ENCODE measurements at regions not wholly inside any gene's neighbourhood (a gene's known extent, or its start where the extent isn't known, plus 50 kb on each side); places are given as distances from the start of the nearest gene placed in this dataset.
"Not testable (repeated sequence)": the region's sequence is repeated elsewhere in the genome, so short reads cannot be mapped to it uniquely, and the experiment has no call there.

DNA sequence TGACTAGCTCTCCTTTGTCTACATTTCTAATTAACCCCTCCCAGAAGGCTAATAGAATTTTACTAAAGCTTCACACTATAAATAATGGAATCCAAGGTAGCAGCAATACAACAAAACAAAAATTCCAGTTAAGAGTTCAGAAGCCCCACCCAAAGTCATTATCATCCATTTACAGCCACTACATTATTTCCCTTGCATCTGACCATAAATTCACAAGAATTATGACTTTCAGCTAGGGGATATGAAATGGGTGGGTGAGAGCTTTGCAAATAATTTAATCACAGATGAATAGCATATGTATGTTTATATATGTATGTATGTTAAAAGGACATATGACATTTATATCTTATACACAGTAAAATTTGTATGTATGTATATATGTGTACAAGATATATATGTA, 65.3 kb upstream of the PTGDR start:
- DNase-seq: no peak

DNA sequence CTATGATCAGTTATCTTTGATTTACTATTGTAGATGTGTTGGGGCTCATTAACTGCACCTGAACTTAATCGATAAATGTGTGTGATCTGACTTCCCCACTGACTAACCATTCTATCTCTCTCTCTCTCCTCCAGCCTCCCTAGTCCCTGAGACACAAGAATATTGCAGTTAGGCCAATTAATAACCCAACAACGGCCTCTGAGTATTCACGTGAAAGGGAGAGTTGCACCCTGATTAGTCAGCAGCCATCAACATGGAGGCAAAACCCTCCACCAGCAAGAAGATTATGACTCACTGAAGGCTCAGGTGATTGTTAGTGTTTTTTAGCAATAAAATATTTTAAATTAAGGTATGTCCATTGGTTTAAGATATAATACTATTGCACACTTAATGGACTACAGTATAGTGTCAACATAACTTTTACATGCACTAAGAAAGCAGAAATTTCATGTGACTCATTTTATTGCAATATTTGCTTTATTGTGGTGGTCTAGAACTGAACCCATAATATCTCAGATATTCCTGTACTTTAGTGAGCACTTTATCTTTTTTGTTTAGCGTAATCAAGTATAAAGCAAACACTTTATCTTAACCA, 77.1 kb upstream of the PTGDR start:
- DNase-seq: no peak

DNA sequence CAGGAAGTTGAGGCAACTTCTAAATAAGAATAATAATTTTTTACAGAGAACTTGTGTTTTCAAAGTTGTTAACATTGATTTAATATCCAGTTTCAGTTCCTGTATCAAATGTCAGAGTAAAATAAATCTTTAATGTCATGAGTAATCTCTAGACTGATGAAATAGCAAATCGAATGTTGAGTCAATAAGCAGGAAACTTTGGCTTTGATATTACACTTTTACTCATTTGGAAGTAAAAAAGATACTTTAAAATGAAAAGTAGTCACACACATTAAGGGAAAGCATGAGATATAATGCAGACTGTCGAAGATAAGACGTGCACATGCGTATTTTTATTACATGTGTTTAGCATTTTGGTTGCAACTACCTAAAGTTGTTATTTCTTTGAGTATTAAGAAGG, 78.2 kb upstream of the PTGDR start:
- no peak for DNase-seq

DNA sequence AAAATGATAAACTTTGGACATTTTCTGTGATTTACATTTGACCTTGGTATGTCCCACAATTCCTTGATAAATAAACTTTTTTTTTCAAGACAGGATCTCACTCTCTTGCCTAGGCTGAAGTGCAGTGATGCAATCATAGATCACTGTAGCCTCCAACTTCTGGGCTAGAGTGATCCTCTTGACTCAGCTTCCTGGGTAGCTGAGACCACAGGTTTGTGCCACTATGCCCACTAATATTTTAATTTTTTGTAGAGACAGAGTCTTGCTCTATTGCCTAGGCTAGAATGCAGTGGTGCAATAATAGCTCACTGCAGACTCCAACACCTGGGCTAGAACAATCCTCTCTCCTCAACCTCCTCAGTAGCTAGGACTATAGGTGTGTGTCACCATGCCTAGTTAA, 79.1 kb upstream of the PTGDR start:
- no peak for DNase-seq

DNA sequence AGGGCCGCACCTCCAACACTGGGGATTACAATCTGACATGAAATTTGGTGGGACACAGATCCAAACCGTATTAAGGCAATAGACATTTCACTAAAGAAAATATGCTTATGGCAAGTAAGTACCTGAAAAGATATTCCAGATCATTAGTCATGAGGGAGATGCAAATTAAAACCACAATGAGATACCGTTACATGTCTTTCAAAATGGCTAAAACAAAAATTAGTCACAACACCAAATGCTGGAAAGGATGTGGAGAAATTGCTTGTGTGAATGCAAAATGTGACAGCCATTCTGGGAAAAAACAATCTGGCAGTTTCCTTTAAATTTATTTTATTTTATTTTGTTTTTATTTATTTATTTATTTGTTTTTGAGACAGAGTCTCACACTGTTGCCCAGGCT, 82.3 kb upstream of the PTGDR start:
- no peak for DNase-seq

DNA sequence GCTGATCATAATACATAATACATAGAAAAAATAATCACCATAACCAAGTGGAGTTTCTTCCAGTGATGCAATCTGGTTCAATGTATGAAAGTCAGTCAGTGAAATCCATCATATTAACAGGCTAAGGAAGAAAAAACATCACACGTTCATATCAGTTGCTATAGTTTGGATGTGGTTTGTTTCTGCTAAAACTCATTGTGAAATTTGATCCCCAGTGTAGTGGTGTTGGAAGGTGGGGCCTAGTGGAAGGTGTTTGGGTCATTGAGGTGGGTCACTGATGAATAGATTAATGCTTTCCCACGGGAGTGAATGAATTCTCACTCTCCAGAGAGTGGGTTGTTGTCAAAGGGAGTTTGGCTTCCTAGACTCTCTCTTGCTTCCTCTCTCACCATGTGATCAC, 84.6 kb upstream of the PTGDR start:
- no peak for DNase-seq

DNA sequence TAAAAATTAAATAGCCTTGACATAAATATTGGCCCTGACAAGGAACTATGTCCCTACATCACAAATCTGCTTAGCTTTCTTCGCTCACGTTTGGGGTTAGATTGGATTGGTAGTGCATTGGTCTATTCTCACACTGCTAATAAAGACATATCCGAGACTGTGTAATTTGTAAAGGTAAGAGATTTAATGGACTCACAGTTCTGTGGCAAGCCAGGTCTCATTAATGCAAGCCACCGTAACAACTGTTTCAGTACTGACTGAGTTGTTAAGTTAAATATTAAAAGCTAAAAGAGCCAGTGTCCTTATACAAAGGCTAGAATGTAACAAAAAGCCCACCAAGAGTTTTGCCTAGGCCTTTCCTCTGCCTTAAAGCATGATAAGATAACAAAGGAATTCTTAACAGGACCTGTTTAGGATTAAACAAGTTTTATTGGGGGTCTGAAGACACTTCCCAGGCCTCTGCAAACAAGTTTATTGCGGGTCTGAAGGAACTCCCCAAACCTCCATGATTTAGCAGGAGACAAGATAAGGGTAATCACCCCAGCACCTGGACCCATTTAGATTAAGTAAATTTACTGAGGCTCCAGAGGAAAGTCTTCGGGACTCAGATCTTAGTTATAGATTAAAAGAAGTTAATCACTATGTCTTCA, 88.2 kb upstream of the PTGDR start:
- DNase-seq: no peak

DNA sequence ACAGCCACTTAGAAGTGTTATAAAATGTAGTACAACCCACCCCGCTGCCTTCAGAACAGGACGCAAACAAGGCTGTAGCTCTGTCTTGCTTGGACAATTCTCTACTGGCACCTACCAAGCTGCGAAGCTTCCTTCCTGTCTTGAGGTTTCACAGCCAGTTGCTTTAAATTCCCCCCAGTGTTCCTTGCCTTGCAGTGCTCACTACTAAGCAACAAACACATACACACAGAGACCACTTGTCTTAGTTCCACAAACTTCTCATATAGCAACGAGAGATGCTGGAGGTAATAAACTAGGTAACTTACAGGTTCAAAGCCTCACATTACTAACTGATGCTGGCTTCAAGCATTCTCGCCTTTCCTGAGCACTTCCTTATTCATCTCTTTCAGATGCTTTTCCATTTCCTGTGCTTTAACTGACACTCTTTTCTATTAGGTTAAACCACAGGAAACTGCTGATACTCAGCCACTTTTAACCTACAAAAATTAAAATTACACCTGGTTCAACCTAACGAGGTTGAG, 91.5 kb upstream of the PTGDR start:
- DNase-seq: no peak

DNA sequence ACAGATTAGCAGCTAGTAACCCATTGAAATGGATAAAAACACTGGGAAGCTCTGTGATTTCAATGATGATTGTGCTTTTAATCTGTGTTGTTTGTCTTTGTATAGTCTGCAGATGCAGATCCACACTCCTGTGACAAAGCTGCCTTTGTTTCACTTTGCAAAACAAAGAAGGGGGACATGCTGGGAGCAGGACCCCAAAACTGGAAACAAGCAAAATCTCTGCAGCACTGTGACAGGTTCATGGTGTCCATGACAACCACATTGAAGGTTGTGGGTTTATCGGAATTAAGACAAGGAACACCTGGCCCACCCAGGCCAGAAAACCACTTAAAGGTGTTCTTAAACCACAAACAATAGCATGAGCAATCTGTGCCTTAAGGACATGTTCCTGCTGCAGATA, 95.6 kb upstream of the PTGDR start:
- not testable (repeated sequence) for DNase-seq

DNA sequence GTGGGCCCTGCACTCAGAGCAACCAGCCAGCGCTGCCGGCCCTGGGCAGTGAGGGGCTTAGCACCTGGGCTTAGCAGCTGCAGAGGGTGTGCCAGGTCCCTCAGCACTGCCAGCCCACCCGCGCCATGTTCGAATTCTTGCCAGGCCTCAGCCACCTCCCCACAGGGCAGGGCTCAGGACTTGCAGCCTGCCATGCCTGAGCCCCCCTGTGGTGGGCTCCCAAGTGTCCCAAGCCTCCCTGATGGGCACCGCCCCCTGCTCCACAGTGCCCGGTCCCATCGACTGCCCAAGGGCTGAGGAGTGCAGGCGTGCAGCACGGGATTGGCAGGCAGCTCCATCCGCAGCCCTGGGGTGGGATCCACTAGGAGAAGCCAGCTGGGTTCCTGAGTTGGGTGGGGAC, 98.0 kb upstream of the NID2 start:
- no peak for DNase-seq

DNA sequence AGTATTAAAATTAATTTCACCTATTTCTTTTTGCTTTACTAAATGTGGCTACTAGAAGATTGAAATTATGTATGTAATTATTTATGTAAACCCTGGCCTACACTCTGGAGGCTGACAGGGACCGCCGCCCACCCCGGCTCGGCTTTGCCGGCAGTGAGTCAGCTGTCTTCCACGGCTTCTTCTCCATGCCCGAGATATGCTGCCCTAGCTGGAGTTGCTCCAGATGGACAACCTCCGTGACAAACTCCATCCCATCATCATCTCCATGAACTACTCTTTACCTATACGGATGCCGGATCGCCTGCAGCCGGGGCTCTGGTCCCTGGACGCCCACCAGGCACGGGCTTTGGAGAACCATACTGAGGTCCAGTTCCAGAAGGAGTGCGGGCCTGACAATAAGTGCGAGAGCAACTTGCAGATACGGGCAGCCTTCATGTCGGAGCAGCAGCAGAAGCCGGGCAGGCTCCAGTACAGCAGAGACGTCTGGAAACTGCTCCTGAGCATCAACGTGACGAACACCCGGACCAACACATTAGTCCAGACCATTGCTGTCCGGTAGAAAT, 86.9 kb upstream of the NID2 start:
- DNase-seq: no peak

DNA sequence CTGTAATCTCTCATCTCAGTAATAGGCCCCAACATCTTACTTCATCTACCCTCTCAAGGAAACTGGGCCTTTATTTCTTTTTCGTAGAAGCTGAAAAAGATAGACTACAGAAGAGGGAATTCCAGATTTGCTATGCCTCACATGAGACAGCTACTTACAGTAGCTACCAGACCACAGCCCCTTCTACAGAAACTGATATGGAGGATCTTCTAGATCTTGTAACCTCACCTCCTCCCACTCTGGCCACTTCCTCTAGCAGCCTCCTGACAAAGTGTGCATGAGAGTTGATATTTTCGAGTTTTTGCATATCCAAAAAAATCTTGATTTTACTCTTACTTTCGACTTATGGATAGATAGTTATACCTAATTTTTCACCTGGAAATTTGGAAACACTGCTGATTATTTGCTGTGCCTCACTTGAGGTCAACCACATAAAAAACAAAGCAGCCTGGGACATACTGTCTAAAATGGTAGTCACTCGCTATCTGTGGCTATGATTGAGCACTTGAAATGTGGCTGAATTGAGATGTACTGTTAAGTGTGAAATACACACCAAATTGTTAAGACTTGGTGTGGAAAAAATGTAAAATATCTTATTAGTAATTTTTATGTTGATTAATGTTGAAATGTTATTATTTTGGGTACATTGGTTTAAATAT, 86.3 kb upstream of the NID2 start:
- no peak for DNase-seq

DNA sequence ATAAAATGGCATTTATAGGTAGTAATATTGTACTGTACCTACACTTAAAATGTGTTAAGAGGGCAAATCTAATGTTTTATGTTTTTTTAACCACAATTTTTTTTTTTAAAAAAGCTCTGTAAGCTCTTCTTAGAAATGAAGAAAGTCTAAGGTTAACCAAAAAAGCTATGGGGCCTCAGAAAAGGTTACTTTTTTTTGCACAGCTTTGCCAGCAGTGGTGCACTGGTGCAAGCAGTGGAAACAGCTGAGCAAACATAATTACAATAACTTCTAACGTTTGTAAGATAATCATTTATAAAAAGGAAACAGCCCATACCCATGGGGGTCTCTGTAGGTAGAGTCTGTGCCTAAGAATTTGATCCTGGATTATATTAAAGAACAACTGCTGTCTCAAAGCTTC, 85.1 kb upstream of the NID2 start:
- peak; percentile 32 for DNase-seq

DNA sequence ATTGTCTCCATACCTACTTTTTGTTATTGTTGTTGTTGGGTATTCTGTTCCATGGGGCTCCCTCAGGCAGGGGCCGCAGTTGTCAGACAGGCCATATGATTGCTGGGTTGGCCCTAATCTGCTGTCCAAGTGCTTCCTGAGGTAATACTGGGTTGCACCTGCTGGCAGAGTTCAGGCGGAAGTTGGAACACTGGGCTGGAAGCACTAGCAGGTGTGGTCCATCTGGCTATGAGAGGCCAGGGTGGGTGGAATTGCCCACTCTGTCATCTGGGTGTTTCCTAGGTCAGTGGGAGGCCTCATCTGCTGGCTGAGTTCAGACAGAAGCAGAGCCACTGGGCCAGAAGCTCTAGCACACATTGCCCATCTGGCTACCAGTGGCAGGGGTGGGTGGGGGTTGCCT, 81.3 kb upstream of the NID2 start:
- no peak for DNase-seq

DNA sequence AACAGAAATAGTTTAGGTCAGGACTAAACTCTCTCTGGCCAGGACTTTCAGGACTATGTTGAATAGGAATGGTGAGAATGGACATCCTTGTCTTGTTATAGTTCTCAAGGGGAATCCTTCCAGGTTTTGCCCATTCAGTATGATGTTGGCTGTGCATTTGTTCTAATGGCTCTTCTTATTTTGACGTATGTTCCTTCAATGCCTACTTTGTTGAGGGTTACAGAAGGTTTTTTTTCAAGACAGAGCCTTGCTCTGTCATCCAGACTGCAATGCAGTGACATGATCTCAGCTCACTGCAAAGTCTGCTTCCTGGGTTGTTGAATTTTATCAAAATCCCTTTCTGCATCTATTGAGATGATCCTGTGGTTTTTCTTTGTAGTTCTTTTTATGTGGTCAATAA, 79.5 kb upstream of the NID2 start:
- no peak for DNase-seq

DNA sequence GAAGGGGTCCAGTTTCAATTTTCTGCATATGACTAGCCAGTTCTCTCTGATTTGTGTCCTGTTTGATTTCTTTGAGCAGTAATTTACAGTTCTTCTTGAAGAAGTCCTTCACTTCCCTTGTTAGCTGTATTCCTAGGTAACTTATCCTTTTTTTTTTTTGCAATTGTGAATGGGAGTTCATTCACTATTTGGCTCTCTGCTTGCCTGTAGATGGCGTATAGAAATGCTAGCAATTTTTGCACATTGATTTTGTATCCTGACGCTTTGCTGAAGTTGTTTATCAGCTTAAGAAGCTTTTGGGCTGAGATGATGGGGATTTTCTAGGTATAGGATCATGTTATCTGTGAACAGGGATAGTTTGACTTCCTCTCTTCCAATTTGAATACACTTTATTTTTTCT, 77.6 kb upstream of the NID2 start:
- no peak for DNase-seq

DNA sequence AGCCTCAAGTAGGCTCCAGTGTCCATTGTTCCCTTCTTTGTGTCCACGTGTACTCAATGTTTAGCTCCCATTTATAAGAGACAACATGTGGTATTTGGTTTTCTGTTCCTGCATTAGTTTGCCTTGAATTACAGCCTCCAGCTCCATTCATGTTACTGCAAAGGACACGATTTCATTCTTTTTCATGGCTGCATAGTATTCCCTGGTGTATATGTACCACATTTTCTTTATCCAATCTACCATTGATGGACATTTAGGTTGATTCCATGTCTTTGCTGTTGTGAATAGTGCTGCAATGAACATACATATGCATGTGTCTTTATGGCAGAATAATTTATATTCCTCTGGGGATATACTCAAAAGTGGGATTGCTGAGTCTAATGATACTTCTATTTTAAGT, 75.2 kb upstream of the NID2 start:
- not testable (repeated sequence) for DNase-seq

DNA sequence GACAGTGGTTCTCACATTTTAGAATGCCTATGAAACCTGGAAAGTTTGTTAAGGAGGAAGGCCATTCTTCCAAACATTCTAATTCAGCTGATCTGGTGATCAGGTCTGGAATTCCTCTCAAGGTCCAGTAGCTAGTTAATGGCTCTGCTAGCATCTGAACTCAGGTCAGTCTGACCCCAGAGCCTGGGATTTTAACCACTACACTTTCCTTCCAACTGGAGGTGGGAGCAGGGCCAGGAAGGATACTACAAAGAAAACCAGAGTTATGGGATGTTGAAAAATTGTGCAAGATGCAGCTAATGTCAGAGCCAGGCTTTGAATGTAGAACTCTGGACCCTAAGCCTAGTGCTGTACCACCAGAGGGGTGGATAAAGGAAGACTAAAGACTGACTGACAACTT, 73.6 kb upstream of the NID2 start:
- no peak for DNase-seq

DNA sequence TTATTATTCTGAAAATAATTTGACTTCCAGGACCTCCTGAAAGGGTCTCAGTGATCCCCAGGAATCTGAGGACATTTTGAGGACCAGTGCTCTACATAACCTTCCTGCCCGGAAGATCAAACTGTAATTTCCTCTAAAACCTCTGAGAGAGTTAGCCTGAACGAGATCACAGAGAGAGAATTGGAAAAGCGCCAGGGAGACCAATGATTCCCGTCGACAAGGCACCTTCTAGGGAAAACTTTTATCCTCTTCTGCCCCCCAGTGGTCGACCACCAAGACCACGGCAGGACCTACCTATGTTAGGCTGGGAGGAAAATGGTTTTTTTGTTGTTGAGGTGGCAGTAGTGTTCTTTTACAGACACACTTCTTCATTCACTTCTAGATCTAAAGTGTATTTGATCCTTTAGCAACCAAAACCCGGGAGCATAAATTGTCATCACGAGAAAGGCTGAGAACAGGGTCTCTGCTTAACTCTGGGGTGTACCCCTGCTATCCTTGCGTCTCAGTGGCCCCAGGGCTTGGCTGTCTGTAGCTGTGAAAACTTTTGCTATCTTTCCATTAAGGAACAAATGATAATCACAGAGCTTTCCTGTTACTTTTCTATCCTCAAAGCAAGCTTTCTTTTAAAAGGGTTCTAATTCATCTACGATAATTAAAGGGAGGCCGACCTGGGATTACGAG, 62.9 kb upstream of the NID2 start:
- DNase-seq: peak; percentile 89

DNA sequence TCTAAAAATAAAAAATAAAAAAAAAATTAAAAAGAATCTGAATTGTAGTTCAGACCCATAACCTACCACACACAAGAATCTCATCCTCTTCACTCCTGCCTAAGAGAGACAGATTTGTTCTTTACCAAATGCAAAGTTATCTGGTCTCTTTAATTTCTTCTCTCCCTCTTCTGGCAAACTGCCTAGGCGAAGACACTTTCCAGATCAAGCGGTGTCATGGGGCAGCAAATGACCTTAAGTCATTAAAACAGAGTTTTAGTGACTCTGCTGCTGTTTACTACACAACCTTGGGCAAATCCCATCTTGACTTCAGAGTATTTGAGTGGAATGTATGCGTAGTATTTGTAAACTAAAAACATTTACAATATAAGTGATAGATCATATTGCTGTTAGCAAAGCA, 60.9 kb upstream of the NID2 start:
- no peak for DNase-seq

DNA sequence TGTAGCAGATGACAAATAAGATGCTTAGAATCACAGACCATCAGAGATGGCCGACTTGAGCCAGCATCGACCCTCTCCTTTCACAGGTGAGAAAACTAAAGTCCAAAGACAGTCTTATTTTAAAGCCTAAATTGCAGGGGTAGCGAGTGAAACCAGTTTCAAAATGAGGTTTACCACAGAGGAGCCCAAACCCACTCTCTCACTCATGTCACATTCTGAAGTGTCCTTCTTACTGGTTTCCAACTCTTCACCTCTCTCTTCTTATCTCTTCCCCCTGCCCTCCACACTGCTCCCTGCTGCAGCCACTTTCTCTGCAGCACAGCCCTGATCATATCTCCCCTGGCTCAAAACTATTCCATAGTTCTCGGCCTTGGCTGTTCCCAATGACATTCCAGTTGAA, 57.0 kb upstream of the NID2 start:
- no peak for DNase-seq

DNA sequence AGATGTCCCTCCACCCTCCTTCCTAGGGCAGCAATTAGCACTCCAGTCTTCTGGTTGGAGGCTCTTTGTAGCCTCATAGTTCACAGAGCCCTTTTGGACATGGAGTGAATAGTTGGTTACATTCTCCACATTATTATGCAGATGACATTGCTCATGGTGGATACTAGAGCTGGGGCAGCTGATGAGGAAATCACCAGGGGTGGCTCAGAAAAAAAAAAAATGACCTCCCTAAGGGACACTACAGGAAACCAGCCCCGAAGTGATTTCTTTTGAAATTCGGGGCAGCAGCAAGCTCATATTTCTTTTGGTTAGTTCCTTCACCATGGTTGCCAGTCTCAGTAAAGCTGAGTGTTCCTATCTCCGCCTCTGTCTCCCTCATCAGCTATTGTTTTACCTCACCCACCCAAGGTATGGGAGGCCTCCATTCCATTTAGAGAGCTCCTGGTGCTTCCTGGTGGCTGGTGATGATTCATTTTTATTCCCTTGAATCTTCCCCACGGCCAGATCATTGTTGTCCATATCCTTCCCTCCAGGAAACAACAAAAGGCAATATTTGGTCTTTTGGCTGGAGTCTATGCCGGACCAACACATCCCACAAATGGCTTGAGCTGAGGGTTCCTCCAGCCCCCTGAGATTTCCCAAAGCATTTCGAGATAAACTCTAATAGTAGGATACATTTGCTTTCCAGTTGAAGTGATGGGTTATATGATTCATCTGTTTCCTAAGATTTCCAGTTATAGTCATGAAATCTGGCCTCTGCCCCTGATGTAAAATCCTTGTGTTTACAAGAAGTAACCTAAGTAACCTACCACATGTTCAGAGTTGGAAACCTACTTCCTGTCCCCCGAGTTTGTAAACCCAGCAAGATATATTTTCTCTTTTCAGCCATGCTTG, 56.2 kb upstream of the NID2 start:
- DNase-seq: peak; percentile 41

DNA sequence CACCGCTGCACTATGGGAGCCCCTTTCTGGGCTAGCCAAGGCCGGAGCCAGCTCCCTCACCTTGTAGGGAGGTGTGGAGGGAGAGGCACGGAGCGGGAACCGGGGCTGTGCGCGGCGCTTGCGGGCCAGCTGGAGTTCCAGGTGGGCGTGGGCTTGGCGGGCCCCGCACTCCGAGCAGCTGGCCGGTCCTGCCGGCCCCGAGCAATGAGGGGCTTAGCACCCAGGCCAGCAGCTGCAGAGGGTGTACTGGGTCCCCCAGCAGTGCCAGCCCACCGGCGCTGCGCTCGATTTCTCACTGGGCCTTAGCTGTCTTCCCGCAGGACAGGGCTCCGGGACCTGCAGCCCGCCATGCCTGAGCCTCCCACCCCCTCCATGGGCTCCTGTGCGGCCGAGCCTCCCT, 53.3 kb upstream of the NID2 start:
- DNase-seq: not testable (repeated sequence)
